Stomach smooth muscle (tissue), 2 donors: ENCODE measurements at regions not wholly inside any gene's neighbourhood (a gene's known extent, or its start where the extent isn't known, plus 50 kb on each side); places are given as distances from the start of the nearest gene placed in this dataset.

Experiments used
- H3K27ac ChIP-seq: one replicate; pipeline ENCODE4 v1.7.0; 2013; ENCODE audit warnings: mild to moderate bottlenecking, low read length, inconsistent platforms
- H3K27me3 ChIP-seq, 2 donors: one replicate each; pipeline ENCODE4 v1.7.0; 2013; ENCODE audit warnings: low read length in 2 of 2; ENCODE audit not compliant: insufficient read depth in 2 of 2, control insufficient read depth in 1 of 2
- H3K36me3 ChIP-seq, 2 donors: one replicate each; pipeline ENCODE4 v1.7.0; 2013; ENCODE audit warnings: low read length in 2 of 2; ENCODE audit not compliant: control insufficient read depth in 2 of 2, insufficient read depth in 2 of 2
- H3K4me1 ChIP-seq: one replicate; pipeline ENCODE4 v1.7.0; 2013; ENCODE audit warnings: low read length; ENCODE audit not compliant: control insufficient read depth, insufficient read depth
- H3K4me3 ChIP-seq, 2 donors: one replicate each; pipeline ENCODE4 v1.7.0; 2013; ENCODE audit warnings: low read length in 2 of 2
- H3K9ac ChIP-seq, 2 donors: one replicate each; pipeline ENCODE4 v1.7.0; 2013; ENCODE audit warnings: low read length in 2 of 2, mild to moderate bottlenecking in 1 of 2
- H3K9me3 ChIP-seq, 2 donors: one replicate each; pipeline ENCODE4 v1.7.0; 2013; ENCODE audit warnings: low read length in 2 of 2; ENCODE audit not compliant: control insufficient read depth in 2 of 2
- donor health status: healthy.
- donor health status: Pancreatic carcinoma.

DNA sequence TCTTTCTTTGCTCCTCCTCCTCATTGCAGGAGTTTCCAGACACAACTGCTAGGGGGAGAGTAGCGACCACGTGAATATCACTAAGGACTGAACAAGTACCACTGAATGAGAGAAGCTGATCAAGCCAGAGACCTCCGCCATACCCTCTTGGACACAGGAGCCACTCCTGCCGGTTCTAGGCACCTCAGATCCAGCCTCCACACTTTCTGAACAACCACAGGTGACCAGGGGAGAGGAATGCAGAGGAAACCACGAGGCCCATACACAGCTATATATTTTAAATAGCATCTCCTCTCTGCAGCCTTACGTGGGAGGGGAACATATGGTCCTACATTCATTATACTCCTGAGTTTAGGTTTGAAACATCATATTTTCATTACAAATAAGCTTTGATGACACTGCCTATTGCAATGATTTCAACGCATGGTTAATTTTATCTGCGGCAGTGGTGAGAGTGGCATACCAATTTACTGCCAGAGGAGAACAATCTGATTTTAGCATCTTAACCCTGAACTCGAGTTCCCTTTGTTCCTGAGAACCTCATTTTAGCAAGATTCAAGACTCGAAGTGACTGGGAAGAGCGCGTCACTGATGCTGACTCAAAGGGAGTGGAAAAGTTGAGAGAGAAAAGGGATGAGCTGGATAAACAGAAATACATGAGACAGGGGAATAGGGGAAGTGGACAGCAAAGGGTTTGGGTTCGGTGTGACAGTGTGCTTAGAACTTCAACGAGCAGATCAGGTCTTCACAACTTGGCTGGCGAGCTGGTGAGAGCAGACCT lies 231.7 kb upstream of the PPARGC1A start:
- H3K27ac ChIP-seq = no peak overlapping the region
- peaks cover 0 to 2% of the 10 kb centered on the region in 2 donors for H3K9me3 ChIP-seq
- no peak overlapping the region for H3K9ac ChIP-seq
- no peak overlapping the region for H3K4me3 ChIP-seq
- no peaks in the 10 kb centered on the region for H3K27me3 ChIP-seq
- H3K36me3 ChIP-seq = no peaks in the 10 kb centered on the region
- no peaks in the 10 kb centered on the region for H3K4me1 ChIP-seq

DNA sequence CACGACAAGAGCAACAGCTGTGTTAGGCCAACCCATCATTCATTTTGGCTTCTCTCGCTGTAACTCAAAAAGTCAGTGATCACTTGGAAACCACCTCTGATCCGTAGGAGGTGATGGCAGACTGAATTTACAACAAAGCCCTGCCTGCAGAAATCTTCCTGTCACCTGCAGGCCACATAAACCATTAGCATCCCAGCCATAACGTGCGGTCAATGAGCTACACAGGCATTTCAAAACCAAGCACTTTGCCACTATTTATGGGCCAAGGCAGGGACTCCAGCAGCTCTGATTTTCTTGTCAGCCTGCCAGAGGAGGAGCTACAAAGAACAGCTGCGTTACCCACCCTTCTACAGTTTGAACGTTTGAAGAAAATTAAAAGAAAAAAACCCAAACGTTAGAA lies 228.1 kb upstream of the PPARGC1A start:
- Histone ChIP-seq H3K36me3 (no peaks in the 10 kb centered on the region), H3K27me3 (no peaks in the 10 kb centered on the region), H3K4me1 (no peaks in the 10 kb centered on the region), H3K9ac (no peak overlapping the region), H3K9me3 (peaks cover 0 to 2% of the 10 kb centered on the region in 2 donors), H3K4me3 (no peak overlapping the region), H3K27ac (no peak overlapping the region)

DNA sequence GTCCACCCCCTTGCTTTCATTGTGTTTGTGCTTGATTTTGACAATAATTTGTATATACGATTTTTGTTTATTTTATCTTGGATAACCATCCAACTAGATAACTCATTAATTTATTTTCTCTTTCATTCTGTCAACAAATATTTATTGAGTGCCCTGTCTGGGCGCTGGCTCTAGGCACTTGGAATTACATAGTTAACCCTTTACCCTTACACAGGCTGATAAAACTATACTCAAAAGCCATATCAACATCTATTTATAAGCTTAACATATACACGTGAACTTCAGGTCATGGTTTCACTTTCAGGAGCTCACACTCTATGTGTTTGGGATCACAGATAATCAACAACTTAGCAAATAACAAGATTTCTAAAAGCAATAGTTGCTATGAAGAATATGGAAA lies 226.3 kb upstream of the PPARGC1A start:
- Histone ChIP-seq H3K4me3 (no peak overlapping the region), H3K27me3 (no peaks in the 10 kb centered on the region), H3K36me3 (no peaks in the 10 kb centered on the region), H3K9me3 (peaks cover 0 to 2% of the 10 kb centered on the region in 2 donors), H3K4me1 (no peaks in the 10 kb centered on the region), H3K27ac (no peak overlapping the region), H3K9ac (no peak overlapping the region)

DNA sequence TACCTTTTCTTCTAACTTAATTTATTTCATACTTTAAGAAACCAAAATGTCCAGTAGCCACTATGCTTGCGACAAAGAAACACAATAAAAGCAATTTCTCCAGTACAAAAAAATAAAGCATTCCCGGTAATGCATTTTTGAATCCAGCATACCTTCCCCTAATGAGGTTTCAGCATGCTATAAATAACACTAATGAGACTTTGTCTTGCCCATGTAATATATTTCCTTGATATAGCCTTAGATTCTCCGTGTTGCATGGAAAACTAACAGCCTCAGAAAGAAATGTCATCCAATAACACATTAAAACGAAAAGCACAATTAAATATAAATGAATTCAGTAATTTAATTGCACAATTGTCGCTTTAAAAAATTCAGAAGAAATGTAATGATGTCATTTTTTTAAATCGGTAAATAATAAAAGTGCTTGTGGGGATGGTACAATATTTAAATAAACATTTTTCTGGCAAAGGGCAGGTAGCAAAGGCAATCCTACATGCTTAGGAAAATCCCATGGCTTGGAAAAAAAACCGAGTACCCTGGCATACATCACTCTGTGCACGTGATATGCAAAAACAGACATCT lies 225.2 kb upstream of the PPARGC1A start:
- H3K4me1 ChIP-seq = no peaks in the 10 kb centered on the region
- no peaks in the 10 kb centered on the region for H3K36me3 ChIP-seq
- H3K4me3 ChIP-seq = no peak overlapping the region
- no peak overlapping the region for H3K9ac ChIP-seq
- no peak overlapping the region for H3K27ac ChIP-seq
- no peaks in the 10 kb centered on the region for H3K9me3 ChIP-seq
- H3K27me3 ChIP-seq = no peaks in the 10 kb centered on the region

DNA sequence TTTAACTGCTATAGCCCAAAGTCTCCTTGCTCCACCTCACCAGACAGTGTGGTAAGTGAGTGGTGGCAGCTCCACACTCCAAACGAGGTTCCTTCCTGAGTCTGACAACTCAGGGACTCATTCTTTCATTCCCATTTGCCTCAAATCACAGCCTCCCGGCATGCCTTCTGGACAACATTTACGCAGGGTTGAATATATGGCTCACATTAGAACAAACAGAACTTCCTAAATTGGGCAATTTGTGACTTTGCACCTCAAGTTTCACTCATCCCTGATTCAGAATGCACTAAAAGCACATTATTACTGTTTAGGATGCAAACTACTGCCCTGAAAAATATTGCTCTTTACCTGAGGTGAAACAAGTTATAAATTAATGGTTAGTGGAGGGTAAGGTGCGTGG lies 224.6 kb upstream of the PPARGC1A start:
- H3K4me3 ChIP-seq = no peak overlapping the region
- H3K36me3 ChIP-seq = no peaks in the 10 kb centered on the region
- H3K27ac ChIP-seq = no peak overlapping the region
- H3K27me3 ChIP-seq = no peaks in the 10 kb centered on the region
- H3K9me3 ChIP-seq = no peaks in the 10 kb centered on the region
- no peak overlapping the region for H3K9ac ChIP-seq
- no peaks in the 10 kb centered on the region for H3K4me1 ChIP-seq

DNA sequence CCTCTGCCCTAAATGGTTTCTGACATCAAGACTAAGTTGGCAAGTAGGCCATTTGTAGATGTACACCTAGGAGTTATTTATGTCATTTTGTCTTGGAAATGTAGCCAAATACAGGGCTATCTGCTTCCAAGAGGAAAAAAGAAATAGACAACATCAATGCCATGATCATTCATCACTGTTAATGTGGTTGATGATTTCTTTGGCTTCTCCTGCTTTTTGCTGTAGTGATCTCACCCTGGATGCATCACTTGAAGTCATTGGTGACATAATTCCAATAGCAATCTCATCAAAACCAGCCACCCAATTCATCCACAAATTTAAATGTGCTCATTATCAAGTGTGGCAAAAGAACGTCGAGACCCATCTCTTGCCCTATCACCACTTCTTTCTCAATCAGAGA lies 222.6 kb upstream of the PPARGC1A start:
- no peaks in the 10 kb centered on the region for H3K9me3 ChIP-seq
- H3K27ac ChIP-seq = no peak overlapping the region
- H3K27me3 ChIP-seq = no peaks in the 10 kb centered on the region
- H3K4me1 ChIP-seq = no peaks in the 10 kb centered on the region
- no peak overlapping the region for H3K4me3 ChIP-seq
- no peak overlapping the region for H3K9ac ChIP-seq
- H3K36me3 ChIP-seq = no peaks in the 10 kb centered on the region

DNA sequence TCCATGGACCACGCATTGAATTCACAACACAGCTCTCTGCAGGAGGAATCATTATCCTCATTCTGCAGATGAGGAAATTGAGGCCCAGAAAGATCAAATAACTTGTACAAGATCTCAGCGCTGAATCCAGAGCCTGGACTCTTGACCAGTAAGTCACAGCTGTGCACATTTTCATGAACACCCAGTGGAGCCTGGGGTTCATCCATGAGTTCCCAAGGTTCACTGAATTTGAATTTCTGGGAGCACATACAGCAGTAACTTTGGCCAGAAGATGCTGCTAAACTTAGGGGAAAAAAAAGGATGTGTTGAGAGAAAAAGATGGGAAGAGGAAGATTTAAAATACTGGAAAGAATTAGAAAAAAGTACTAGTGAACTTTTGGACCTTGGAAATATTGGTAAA lies 218.7 kb upstream of the PPARGC1A start:
- H3K36me3 ChIP-seq = no peaks in the 10 kb centered on the region
- H3K4me1 ChIP-seq = peaks cover 10% of the 10 kb centered on the region
- no peak overlapping the region for H3K27ac ChIP-seq
- no peak overlapping the region for H3K9ac ChIP-seq
- H3K9me3 ChIP-seq = no peaks in the 10 kb centered on the region
- H3K4me3 ChIP-seq = no peak overlapping the region
- H3K27me3 ChIP-seq = no peaks in the 10 kb centered on the region

DNA sequence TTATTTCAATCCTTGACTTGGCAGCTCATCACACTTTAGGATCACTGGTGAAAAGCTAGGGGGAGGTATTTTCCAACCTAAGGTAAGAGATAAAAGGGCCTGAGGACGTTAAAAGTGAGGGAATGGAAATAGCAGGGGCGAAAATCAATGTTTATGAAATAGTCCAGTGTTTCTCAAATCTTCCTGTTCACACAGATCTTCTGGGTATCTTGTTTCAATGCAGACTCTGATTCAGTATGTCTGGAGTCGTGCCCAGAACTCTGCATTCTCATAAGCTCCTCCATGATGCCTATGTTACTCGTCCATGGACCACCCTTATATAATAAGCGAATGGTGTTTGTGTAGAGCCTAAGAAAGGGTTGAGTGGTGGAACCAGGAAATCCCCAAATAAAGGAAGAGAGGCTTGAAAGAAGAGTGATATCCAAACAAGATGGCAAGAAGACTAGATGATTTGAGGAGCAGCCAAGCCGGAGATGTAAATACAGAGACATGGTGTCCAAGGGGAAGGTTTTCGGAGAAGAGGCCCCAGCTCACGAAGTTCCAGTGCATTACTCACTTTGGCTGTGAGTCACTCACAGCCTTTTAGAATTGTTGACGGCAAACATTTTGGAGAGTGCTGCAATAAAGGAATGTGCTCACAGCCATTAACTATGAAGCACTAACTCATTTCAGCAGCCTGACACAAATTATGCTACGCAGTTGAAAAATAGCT lies 215.6 kb upstream of the PPARGC1A start:
- Histone ChIP-seq H3K9me3 (no peaks in the 10 kb centered on the region), H3K4me1 (peaks cover 13% of the 10 kb centered on the region), H3K27ac (no peak overlapping the region), H3K4me3 (no peak overlapping the region), H3K27me3 (no peaks in the 10 kb centered on the region), H3K9ac (no peak overlapping the region), H3K36me3 (no peaks in the 10 kb centered on the region)

DNA sequence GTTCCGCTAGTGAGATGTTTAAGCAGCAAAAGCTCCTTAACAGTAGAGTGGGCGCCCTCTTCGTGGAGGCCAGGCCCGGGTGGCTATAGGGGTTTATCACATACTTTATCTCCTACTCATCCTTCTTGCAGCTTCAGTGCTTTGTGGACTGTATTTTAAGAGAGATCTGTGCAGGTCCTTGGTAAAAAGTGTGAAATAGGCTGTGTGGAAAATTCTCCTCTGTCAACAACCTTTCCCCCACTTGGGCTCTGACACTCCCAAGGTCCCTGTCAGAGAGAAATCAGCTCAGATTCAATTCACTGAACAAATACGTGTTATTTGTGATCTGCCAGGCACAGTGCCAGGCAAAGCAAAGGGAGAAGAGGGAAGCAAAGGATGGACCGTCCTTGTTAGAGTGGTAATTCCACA lies 214.3 kb upstream of the PPARGC1A start:
- Histone ChIP-seq H3K4me1 (peaks cover 13% of the 10 kb centered on the region), H3K27me3 (no peaks in the 10 kb centered on the region), H3K9me3 (no peaks in the 10 kb centered on the region), H3K27ac (peak overlapping the region; percentile 18), H3K9ac (no peak overlapping the region), H3K36me3 (no peaks in the 10 kb centered on the region), H3K4me3 (peak overlapping the region in 1 of 2 donors; percentile 51)

DNA sequence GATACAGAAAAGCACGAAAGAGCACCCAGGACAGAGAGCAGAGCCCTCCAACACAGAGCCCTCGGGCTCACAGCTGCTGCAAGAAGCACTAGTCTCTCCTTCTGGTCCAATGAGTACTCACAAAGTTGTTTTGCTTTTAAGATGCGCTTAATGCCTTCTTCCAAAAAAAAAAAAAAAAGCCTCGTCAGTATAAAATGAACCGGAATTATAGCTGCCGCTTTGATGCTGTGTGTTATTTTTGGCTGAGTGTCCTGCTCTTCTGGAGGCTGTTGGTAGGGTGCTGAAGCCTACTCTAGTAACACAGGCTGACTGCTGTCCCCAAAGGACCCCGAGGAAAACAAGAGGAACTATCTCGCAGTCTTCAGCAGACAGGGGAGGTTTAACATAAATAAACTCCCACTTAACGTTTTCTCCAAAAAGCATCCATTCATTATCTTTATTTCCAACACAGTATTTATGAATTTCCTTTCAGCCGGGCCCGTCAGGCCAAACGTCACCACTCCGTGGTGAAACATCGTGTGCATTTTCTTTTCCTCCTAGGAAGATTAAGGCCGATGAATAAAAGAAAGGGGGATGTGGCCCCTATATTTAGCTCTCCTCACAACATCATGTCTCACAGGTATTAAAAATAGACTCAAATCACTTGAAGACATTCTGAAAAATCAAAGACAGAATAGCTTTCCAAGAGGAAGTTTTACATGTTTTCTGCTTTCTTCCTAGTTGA lies 213.7 kb upstream of the PPARGC1A start:
- H3K4me1 ChIP-seq = peaks cover 13% of the 10 kb centered on the region
- peak overlapping the region; percentile 18 for H3K27ac ChIP-seq
- H3K9me3 ChIP-seq = no peaks in the 10 kb centered on the region
- peak overlapping the region; percentile 51 to 52 for H3K4me3 ChIP-seq
- H3K27me3 ChIP-seq = no peaks in the 10 kb centered on the region
- H3K36me3 ChIP-seq = no peaks in the 10 kb centered on the region
- peak overlapping the region in 1 of 2 donors; percentile 28 for H3K9ac ChIP-seq
